CD4-positive, alpha-beta memory T cell (primary cell): ENCODE measurements at regions not wholly inside any gene's neighbourhood (a gene's known extent, or its start where the extent isn't known, plus 50 kb on each side); places are given as distances from the start of the nearest gene placed in this dataset.
"Not testable (repeated sequence)": the region's sequence is repeated elsewhere in the genome, so short reads cannot be mapped to it uniquely, and the experiment has no call there.

Experiments
- CTCF ChIA-PET: fragments of 350-600 bp; sonication (Branson Sonifier 250); formaldehyde crosslinking; loops from one replicate; lab custom pipeline; 2021; ENCODE audit warnings: inconsistent platforms; ENCODE audit not compliant: partially characterized antibody; lab: Charles Lee
- POLR2A ChIA-PET: fragments of 350-600 bp; sonication (Branson Sonifier 250); formaldehyde crosslinking; loops from one replicate; lab custom pipeline; 2021; ENCODE audit not compliant: partially characterized antibody; lab: Charles Lee
- DNase-seq, 5 donors: peaks; one replicate each; pipeline versions ENCODE4 v3.0.0 to v3.0.0-alpha.2; 2020 to 2022; ENCODE audit warnings: mixed read lengths in 1 of 5
- H3K27ac ChIP-seq: one replicate; pipeline ENCODE4 v1.7.0; 2013; ENCODE audit warnings: low read depth, low read length
- H3K27me3 ChIP-seq: 2 replicates; pipeline ENCODE4 v1.7.0; 2013; ENCODE audit warnings: mild to moderate bottlenecking, low read length, moderate library complexity; ENCODE audit not compliant: insufficient read depth
- H3K36me3 ChIP-seq: 2 replicates; pipeline ENCODE4 v1.7.0; 2013; ENCODE audit warnings: mild to moderate bottlenecking, low read length, moderate library complexity; ENCODE audit not compliant: insufficient read depth
- H3K4me1 ChIP-seq: 2 replicates; pipeline ENCODE4 v1.7.0; 2013; ENCODE audit warnings: mild to moderate bottlenecking, low read length, moderate library complexity; ENCODE audit not compliant: insufficient read depth
- H3K4me3 ChIP-seq, 2 donors: one replicate each; pipeline ENCODE4 v1.7.0; 2013; ENCODE audit warnings: low read length in 2 of 2, mild to moderate bottlenecking in 1 of 2
- H3K9me3 ChIP-seq, 2 donors: one replicate each; pipeline ENCODE4 v1.7.0; 2013; ENCODE audit warnings: low read length in 2 of 2, control low read depth in 1 of 2; ENCODE audit not compliant: control insufficient read depth in 1 of 2
- H3K27ac Mint-ChIP-seq, 7 donors: one replicate each; pipeline ENCODE4 v1.8.0; 2020 to 2021; ENCODE audit warnings: mixed read lengths in 7 of 7, mild to moderate bottlenecking in 6 of 7, inconsistent platforms in 3 of 7, moderate library complexity in 3 of 7
- H3K27me3 Mint-ChIP-seq, 2 donors: one replicate each; pipeline ENCODE4 v1.8.0; 2020 to 2021; ENCODE audit warnings: mixed read lengths in 2 of 2
- H3K36me3 Mint-ChIP-seq, 2 donors: one replicate each; pipeline ENCODE4 v1.8.0; 2020 to 2021; ENCODE audit warnings: mixed read lengths in 2 of 2, inconsistent platforms in 1 of 2, mild to moderate bottlenecking in 1 of 2
- H3K4me1 Mint-ChIP-seq, 4 donors: one replicate each; pipeline ENCODE4 v1.8.0; 2020 to 2021; ENCODE audit warnings: mixed read lengths in 4 of 4, mild to moderate bottlenecking in 1 of 4
- H3K4me3 Mint-ChIP-seq, 8 donors: one replicate each; pipeline ENCODE4 v1.8.0; 2020 to 2021; ENCODE audit warnings: mixed read lengths in 8 of 8, mild to moderate bottlenecking in 7 of 8, moderate library complexity in 6 of 8, inconsistent platforms in 3 of 8
- H3K9me3 Mint-ChIP-seq, 8 donors: one replicate each; pipeline ENCODE4 v1.8.0; 2020 to 2021; ENCODE audit warnings: mixed read lengths in 8 of 8, mild to moderate bottlenecking in 5 of 8, inconsistent platforms in 3 of 8, moderate library complexity in 1 of 8
- intact Hi-C: fragments of 100-400 bp; cut with micrococcal nuclease; formaldehyde crosslinking; loops from one replicate; pipeline ENCODE4 v1.15.1; 2023

DNA sequence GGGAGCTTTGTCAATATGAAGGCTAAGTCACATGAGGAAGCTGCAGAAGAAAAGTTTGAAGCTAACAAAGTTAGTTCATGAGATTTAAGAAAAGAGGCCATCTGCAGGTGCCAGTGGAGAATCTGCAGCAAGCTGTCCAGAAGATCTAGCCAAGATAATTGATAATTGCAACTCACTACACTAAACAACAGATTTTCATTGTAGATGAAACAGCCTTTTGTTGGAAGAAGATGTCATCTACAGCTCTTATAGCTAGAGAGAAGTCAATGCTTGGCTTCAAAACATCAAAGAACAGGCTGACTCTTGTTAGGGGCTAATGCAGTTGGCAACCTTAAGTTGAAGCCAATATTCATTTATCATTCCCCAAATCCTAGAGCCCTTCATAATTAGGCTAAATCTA is 83.7 kb downstream of the RIN2 start:
- intact Hi-C loops = no loop called here
- H3K9me3 Mint-ChIP-seq = peaks cover 0 to 7% (median 0%) of the 10 kb centered on the region in 8 donors
- ChIA-PET CTCF (no interaction called here), POLR2A (no interaction called here)
- no peaks in the 10 kb centered on the region for H3K4me1 Mint-ChIP-seq
- H3K4me3 Mint-ChIP-seq = no peak overlapping the region
- H3K4me3 ChIP-seq = no peak overlapping the region
- no peaks in the 10 kb centered on the region for H3K9me3 ChIP-seq
- no peak for DNase-seq
- H3K36me3 Mint-ChIP-seq = no peaks in the 10 kb centered on the region
- peak overlapping the region in 1 of 7 donors; percentile 7 for H3K27ac Mint-ChIP-seq
- H3K4me1 ChIP-seq = no peaks in the 10 kb centered on the region
- no peaks in the 10 kb centered on the region for H3K36me3 ChIP-seq
- peaks cover 2 to 10% of the 10 kb centered on the region in 2 donors for H3K27me3 Mint-ChIP-seq
- H3K27ac ChIP-seq = no peak overlapping the region
- H3K27me3 ChIP-seq = no peaks in the 10 kb centered on the region

- H3K4me3 Mint-ChIP-seq, H3K9me3 Mint-ChIP-seq, H3K27me3 Mint-ChIP-seq, H3K4me1 ChIP-seq, H3K27me3 ChIP-seq, H3K4me1 Mint-ChIP-seq, H3K36me3 ChIP-seq, H3K4me3 ChIP-seq, intact Hi-C loops, CTCF ChIA-PET, DNase-seq, POLR2A ChIA-PET, H3K9me3 ChIP-seq, H3K36me3 Mint-ChIP-seq, H3K27ac ChIP-seq: not testable (repeated sequence)
- H3K27ac Mint-ChIP-seq = peak overlapping the region in 1 of 7 donors; percentile 25
These were observed 86.8 kb downstream of the RIN2 start for GRCh38 chr20:19844850-19845249.

DNA sequence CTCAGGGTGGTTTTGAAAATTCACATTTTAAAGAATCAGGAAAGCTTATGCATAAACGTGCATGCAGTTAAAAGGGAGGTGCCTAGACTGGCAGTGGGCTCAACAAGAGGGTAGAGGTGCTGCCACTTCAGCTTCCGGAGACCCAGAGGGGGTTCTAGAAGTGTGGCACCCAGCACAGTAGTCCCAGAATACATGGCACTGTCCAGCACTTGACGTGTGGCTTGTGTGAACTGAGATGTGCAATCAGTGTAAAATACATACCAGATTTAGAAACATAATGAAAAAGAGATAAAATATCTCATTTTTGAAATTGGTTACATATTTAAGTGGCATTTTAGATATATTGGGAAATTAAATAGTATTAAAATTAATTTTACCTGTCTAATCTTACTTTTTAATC is 89.3 kb downstream of the RIN2 start:
- H3K4me3 Mint-ChIP-seq = no peak overlapping the region
- no peak overlapping the region for H3K27ac Mint-ChIP-seq

DNA sequence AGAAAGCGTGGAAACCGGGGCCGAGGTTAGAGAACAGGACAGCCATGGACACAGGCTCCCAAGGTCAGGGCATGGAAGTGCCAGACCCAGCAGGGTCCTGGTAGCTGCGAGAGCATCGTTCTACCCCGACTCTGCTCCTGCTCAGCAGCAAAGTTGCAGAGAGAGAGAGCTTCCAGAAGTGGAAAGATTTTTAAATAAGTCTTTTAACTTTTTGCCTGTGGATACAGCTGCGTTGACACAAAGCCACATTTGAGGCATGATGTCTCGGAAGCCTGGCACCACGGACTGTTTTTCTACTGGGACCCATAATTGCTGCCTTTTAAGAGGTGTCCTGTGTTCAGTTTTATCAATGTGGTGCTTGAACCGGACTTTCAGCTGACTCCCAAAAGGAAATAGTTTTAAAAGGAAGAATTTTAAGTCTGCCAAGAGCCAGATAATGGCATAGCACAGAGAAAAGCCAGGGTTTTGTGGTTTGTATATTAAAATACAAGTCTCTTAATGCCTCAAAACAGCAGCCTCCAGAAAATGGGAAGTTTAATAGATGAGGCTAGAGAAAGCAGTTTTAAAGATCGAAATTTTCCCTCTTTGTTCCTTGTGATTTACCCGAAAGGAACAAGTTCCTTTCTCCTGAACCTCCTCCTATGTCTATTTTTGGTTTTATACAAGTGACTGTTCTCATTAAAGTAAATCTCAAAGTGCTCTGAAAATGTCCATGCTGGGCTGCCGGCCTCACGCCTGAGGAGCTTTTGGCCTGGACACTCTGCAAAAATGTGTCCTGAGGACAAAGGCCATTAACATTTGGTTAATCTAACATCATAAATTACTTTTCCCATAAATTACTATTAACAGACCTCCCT is 91.5 kb downstream of the RIN2 start:
- Histone ChIP-seq H3K4me3 (no peak overlapping the region), H3K4me1 (no peaks in the 10 kb centered on the region), H3K36me3 (no peaks in the 10 kb centered on the region), H3K27me3 (peaks cover 5% of the 10 kb centered on the region), H3K27ac (no peak overlapping the region), H3K9me3 (no peaks in the 10 kb centered on the region)
- Mint-ChIP-seq H3K4me1 (peaks cover 0 to 1% (median 0%) of the 10 kb centered on the region in 4 donors), H3K4me3 (no peak overlapping the region), H3K9me3 (peaks cover 0 to 7% (median 2%) of the 10 kb centered on the region in 8 donors), H3K27me3 (peaks cover 2 to 6% of the 10 kb centered on the region in 2 donors), H3K36me3 (no peaks in the 10 kb centered on the region), H3K27ac (no peak overlapping the region)
- DNase-seq = no peak
- intact Hi-C loops = no loop called here
- POLR2A ChIA-PET = no interaction called here
- CTCF ChIA-PET = no interaction called here

More for the DNA sequence above, 89.3 kb downstream of the RIN2 start:
- intact Hi-C loops = no loop called here
- Histone ChIP-seq H3K27me3 (peaks cover 5% of the 10 kb centered on the region), H3K4me1 (no peaks in the 10 kb centered on the region), H3K4me3 (no peak overlapping the region), H3K36me3 (no peaks in the 10 kb centered on the region), H3K27ac (no peak overlapping the region), H3K9me3 (no peaks in the 10 kb centered on the region)
- Mint-ChIP-seq H3K9me3 (peaks cover 0 to 8% (median 0%) of the 10 kb centered on the region in 8 donors), H3K36me3 (no peaks in the 10 kb centered on the region), H3K4me1 (peaks cover 0 to 1% (median 0%) of the 10 kb centered on the region in 4 donors), H3K27me3 (peaks cover 2 to 8% of the 10 kb centered on the region in 2 donors)
- POLR2A ChIA-PET = no interaction called here
- CTCF ChIA-PET = no interaction called here
- no peak for DNase-seq

- Histone ChIP-seq H3K27ac (no peak overlapping the region), H3K27me3 (peaks cover 5% of the 10 kb centered on the region), H3K4me3 (no peak overlapping the region), H3K36me3 (no peaks in the 10 kb centered on the region), H3K9me3 (no peaks in the 10 kb centered on the region), H3K4me1 (no peaks in the 10 kb centered on the region)
- Mint-ChIP-seq H3K4me1 (peaks cover 0 to 1% (median 0%) of the 10 kb centered on the region in 4 donors), H3K4me3 (no peak overlapping the region), H3K27ac (no peak overlapping the region), H3K9me3 (peaks cover 0 to 6% (median under 1%) of the 10 kb centered on the region in 8 donors), H3K36me3 (no peaks in the 10 kb centered on the region), H3K27me3 (peaks cover 2 to 6% of the 10 kb centered on the region in 2 donors)
- ChIA-PET POLR2A (no interaction called here), CTCF (no interaction called here)
- no peak for DNase-seq
- intact Hi-C loops = no loop called here
These were observed 92.1 kb downstream of the RIN2 start for GRCh38 chr20:19850198-19850533.

- peaks cover 5% of the 10 kb centered on the region for H3K27me3 ChIP-seq
- no peak for DNase-seq
- H3K36me3 Mint-ChIP-seq = no peaks in the 10 kb centered on the region
- ChIA-PET POLR2A (no interaction called here), CTCF (no interaction called here)
- peaks cover 0 to 9% (median 0%) of the 10 kb centered on the region in 8 donors for H3K9me3 Mint-ChIP-seq
- H3K4me1 ChIP-seq = no peaks in the 10 kb centered on the region
- peaks cover 0 to 1% (median 0%) of the 10 kb centered on the region in 4 donors for H3K4me1 Mint-ChIP-seq
- no peaks in the 10 kb centered on the region for H3K9me3 ChIP-seq
- H3K27me3 Mint-ChIP-seq = peaks cover 2 to 3% of the 10 kb centered on the region in 2 donors
- no peak overlapping the region for H3K4me3 Mint-ChIP-seq
- H3K4me3 ChIP-seq = no peak overlapping the region
- H3K36me3 ChIP-seq = no peaks in the 10 kb centered on the region
- intact Hi-C loops = no loop called here
- no peak overlapping the region for H3K27ac Mint-ChIP-seq
- no peak overlapping the region for H3K27ac ChIP-seq
These were observed 93.8 kb downstream of the RIN2 start for GRCh38 chr20:19851861-19852260.

- POLR2A ChIA-PET = no interaction called here
- peaks cover 0 to 1% (median 0%) of the 10 kb centered on the region in 4 donors for H3K4me1 Mint-ChIP-seq
- H3K27ac ChIP-seq = no peak overlapping the region
- H3K36me3 Mint-ChIP-seq = no peaks in the 10 kb centered on the region
- no peaks in the 10 kb centered on the region for H3K27me3 ChIP-seq
- H3K4me3 Mint-ChIP-seq = no peak overlapping the region
- H3K4me1 ChIP-seq = no peaks in the 10 kb centered on the region
- no peaks in the 10 kb centered on the region for H3K9me3 ChIP-seq
- peaks cover 11 to 16% of the 10 kb centered on the region in 2 donors for H3K27me3 Mint-ChIP-seq
- H3K27ac Mint-ChIP-seq = no peak overlapping the region
- no peak for DNase-seq
- CTCF ChIA-PET = no interaction called here
- no peak overlapping the region for H3K4me3 ChIP-seq
- H3K36me3 ChIP-seq = no peaks in the 10 kb centered on the region
- intact Hi-C loops = no loop called here
- peaks cover 0 to 9% (median 3%) of the 10 kb centered on the region in 8 donors for H3K9me3 Mint-ChIP-seq
These were observed 97.4 kb downstream of the RIN2 start for GRCh38 chr20:19855416-19855815.
